ENCODE measurements at regions not wholly inside any gene's neighbourhood (a gene's known extent, or its start where the extent isn't known, plus 50 kb on each side); places are given as distances from the start of the nearest gene placed in this dataset.

DNA sequence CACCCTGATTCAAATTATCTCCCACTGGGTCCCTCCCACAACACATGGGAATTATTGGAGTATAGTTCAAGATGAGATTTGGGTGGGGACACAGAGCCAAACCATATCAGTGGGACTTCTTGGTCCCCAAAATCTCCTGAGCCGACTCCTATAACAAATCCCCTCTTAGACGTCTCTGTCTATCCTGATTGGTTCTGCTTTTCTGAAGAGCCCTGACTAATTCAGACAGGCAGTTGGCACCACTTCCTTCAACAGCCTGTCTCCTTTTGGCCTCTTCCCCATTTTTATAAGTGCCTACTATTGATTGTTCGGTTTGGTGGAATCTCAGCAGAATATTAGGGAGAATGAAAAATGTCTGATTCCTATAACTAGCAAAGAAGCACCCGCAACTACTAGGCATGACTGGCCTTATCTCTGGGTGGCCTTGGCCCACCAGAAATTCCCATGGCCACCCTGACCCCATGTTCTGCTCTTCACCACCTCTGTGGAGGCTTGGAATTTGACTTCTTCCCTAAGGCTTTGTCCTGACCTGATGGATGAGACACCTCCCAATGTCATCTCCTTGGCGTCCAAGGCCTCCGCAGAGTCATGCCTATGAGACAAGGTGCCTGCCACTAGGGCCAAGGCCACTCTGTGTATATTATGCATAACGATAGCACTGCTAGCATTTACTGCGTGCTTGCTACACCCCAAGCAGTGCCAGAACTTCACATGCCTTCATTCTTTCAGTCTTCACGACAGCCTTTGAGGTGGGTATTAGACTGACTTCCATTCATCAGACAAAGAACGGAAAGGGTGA, 218.9 kb upstream of the COPS8 start:
- H3K4me2 ChIP-seq (ENCODE audit: insufficient read depth, low read length), result no peak overlapping the region
- H3K4me1 ChIP-seq (replicated peaks in 1 of 2; ENCODE audit: control insufficient read depth in 2 of 2, insufficient read depth in 2 of 2, low read length in 2 of 2), result no peaks in the 10 kb centered on the region
- H4K20me1 ChIP-seq (replicated peaks; ENCODE audit: control insufficient read depth, insufficient read depth, low read length), result no peaks in the 10 kb centered on the region
- CTCF ChIA-PET (ENCODE audit: low intra/inter-chr PET ratio), result no interaction called here
- intact Hi-C loops (cut with micrococcal nuclease), result no loop called here
- no peaks in the 10 kb centered on the region for H3K9me3 ChIP-seq (replicated peaks; ENCODE audit: control insufficient read depth, insufficient read depth, low read depth, low read length)
- POLR2A ChIA-PET, result no interaction called here
- no peak for ATAC-seq
- no peak overlapping the region for H3K9ac ChIP-seq (ENCODE audit: insufficient read depth in 1 of 2, low read depth in 2 of 2, low read length in 2 of 2)
- in situ Hi-C loops (cut with MboI), result no loop called here
- H3K27me3 ChIP-seq (ENCODE audit: control insufficient read depth in 2 of 2, insufficient read depth in 2 of 2, low read length in 2 of 2), result no peaks in the 10 kb centered on the region
- H3K27ac ChIP-seq (ENCODE audit: extremely low read depth, low read depth, low read length), result no peak overlapping the region
- BruUV-seq (replicated peaks), result no TSS peak
- FAIRE-seq, result no peak
- no peak for DNase-seq (ENCODE audit: extremely low read depth in 1 of 4, low spot score in 3 of 4)
- TF ChIP-seq POLR2G (IDR thresholded peaks at IDR 0.05; ENCODE audit: low read depth, low read length) (no peak), TCF3 (CRISPR knock-in tag; IDR thresholded peaks at IDR 0.05) (no peak), ARNT (IDR thresholded peaks at IDR 0.05) (no peak), NFYB (IDR thresholded peaks at IDR 0.05; ENCODE audit: extremely low read depth, insufficient read length) (no peak), PHTF2 (CRISPR knock-in tag; IDR thresholded peaks at IDR 0.05) (no peak), SOX6 (IDR thresholded peaks at IDR 0.05) (no peak), SRSF9 (IDR thresholded peaks at IDR 0.05; ENCODE audit: borderline replicate concordance, low read depth, low read length) (no peak), TSC22D4 (tag; IDR thresholded peaks at IDR 0.05) (no peak)
- H3K9me1 ChIP-seq (ENCODE audit: control insufficient read depth, insufficient read depth, low read length), result no peaks in the 10 kb centered on the region
- no peak overlapping the region for H2AFZ ChIP-seq (ENCODE audit: low read depth, low read length)
- 2% methylated on average over 9 of the region's 10 CpGs for WGBS (ENCODE audit: insufficient coverage, low coverage, missing lambda C conversion rate)
- H3K36me3 ChIP-seq (ENCODE audit: control insufficient read depth, insufficient read depth, low read length), result no peaks in the 10 kb centered on the region
- H3K79me2 ChIP-seq (ENCODE audit: control insufficient read depth, insufficient read depth, low read length), result no peaks in the 10 kb centered on the region
- H3K4me3 ChIP-seq, result no peak overlapping the region

Data from K562 (cell line).